Stomach (tissue), 4 donors: ENCODE measurements at regions not wholly inside any gene's neighbourhood (a gene's known extent, or its start where the extent isn't known, plus 50 kb on each side); places are given as distances from the start of the nearest gene placed in this dataset.

Experiments used
- CTCF ChIP-seq, 7 experiments: fragments of 450-650 bp in 4 of 7; fragments of 200-600 bp in 3 of 7; sonication (generic) in 3 of 7; IDR thresholded peaks; one replicate each; pipeline ENCODE4 v1.5.1; 2016 to 2019; ENCODE audit warnings: antibody characterized with exemption in 7 of 7, control low read depth in 2 of 7, mild to moderate bottlenecking in 1 of 7
- POLR2A ChIP-seq, 4 donors: fragments of 450-650 bp; IDR thresholded peaks; one replicate each; pipeline ENCODE4 v1.6.1; 2016; ENCODE audit warnings: antibody characterized with exemption in 4 of 4, control low read depth in 2 of 4, mild to moderate bottlenecking in 1 of 4, moderate library complexity in 1 of 4
- POLR2AphosphoS5 ChIP-seq, 3 donors: sonication (generic); formaldehyde crosslinking; IDR thresholded peaks; one replicate each; pipeline ENCODE4 v1.6.1; 2016; ENCODE audit warnings: antibody characterized with exemption in 3 of 3

GRCh38 chr2:83689402-83689801 lies 769.7 kb downstream of the SUCLG1 start:
- TF ChIP-seq POLR2AphosphoS5 (IDR thresholded peaks at IDR 0.05) (no peak), CTCF (IDR thresholded peaks at IDR 0.05) (no peak), POLR2A (IDR thresholded peaks at IDR 0.05) (no peak)
